ENCODE measurements at regions not wholly inside any gene's neighbourhood (a gene's known extent, or its start where the extent isn't known, plus 50 kb on each side); places are given as distances from the start of the nearest gene placed in this dataset.
"Not testable (repeated sequence)": the region's sequence is repeated elsewhere in the genome, so short reads cannot be mapped to it uniquely, and the experiment has no call there.

GRCh38 chr10:86585037-86585929, 63.7 kb upstream of the WAPL start:
- H3K9me2 ChIP-seq (ENCODE audit: insufficient read depth): no peaks in the 10 kb centered on the region
- peak overlapping the region; percentile 42 for H3K4me2 ChIP-seq (ENCODE audit: low read length)
- no peaks in the 10 kb centered on the region for H3K9me3 ChIP-seq (ENCODE audit: control insufficient read depth in 1 of 2, insufficient read depth in 1 of 2, low read depth in 1 of 2, low read length in 2 of 2)
- peaks cover 6 to 8% of the 10 kb centered on the region in 2 experiments; a peak in 3 of 4 replicates for H3K4me1 ChIP-seq (ENCODE audit: control insufficient read depth in 1 of 2, insufficient read depth in 2 of 2, low read length in 2 of 2)
- peak overlapping the region; percentile 77 for H2AFZ ChIP-seq (ENCODE audit: low read depth, low read length, poor library complexity, severe bottlenecking)
- no peaks in the 10 kb centered on the region for H3K36me3 ChIP-seq (ENCODE audit: control insufficient read depth in 1 of 2, insufficient read depth in 2 of 2, low read length in 2 of 2)
- no TSS peak for BruUV-seq (replicated peaks)
- H4K20me1 ChIP-seq (ENCODE audit: insufficient read depth): no peaks in the 10 kb centered on the region
- TF ChIP-seq POLR2AphosphoS5 (IDR thresholded peaks at IDR 0.05; ENCODE audit: low read depth, low read length) (0 out of 2 replicates have a peak, but pooled peaks have one; percentile 23), RAD21 (IDR thresholded peaks at IDR 0.05; ENCODE audit: low read depth) (peak; percentile 97), CTCF (IDR thresholded peaks at IDR 0.05 in 2 of 3, conservative IDR thresholded peaks at IDR 0.05 in 1 of 3; ENCODE audit: borderline replicate concordance in 1 of 3, insufficient read depth in 1 of 3, low read depth in 2 of 3, low read length in 2 of 3) (peak; percentile 92 to 97 (median 95)), SP1 (IDR thresholded peaks at IDR 0.05; ENCODE audit: low read depth) (no peak)
- POLR2A ChIA-PET: no interaction called here
- RAD21 ChIA-PET (ENCODE audit: low non-redundant PET in 1 of 2, low total read pairs in 2 of 2, uncharacterized antibody in 2 of 2, unreplicated experiment in 2 of 2): interaction anchor here (0.6 to 2.2 kb wide), 4 partner anchors 87 to 238 kb away, joined by 3 to 16 read pairs (median 7); no protein-coding TSS in a partner anchor
- CTCF ChIA-PET: interaction anchor here (0.6 to 4.2 kb wide), 15 partner anchors 8 to 240 kb away, joined by 3 to 46 read pairs (median 4); no protein-coding TSS in a partner anchor
- DNase-seq (ENCODE audit: low read depth, low spot score) (peak; percentile 61), ATAC-seq (peak; percentile 94)
- no peak overlapping the region for H3K9ac ChIP-seq (ENCODE audit: low read length)
- no peak overlapping the region for H3K4me3 ChIP-seq (replicated peaks in 1 of 2; ENCODE audit: low read depth in 1 of 2, low read length in 2 of 2)
- H3K79me2 ChIP-seq (ENCODE audit: insufficient read depth, low read length): no peaks in the 10 kb centered on the region
- H3K27me3 ChIP-seq (ENCODE audit: insufficient read depth, low read length): no peaks in the 10 kb centered on the region
- intact Hi-C loops (cut with micrococcal nuclease): loop anchor here (1.0 to 5.0 kb wide), 3 partner anchors 62 to 323 kb away; no protein-coding TSS in a partner anchor
- no peak overlapping the region for H3K27ac ChIP-seq (ENCODE audit: low read depth, low read length)

- TF ChIP-seq JUND (IDR thresholded peaks at IDR 0.05) (no peak), EZH2 (IDR thresholded peaks at IDR 0.05) (no peak), EGR1 (IDR thresholded peaks at IDR 0.05; ENCODE audit: low read depth) (no peak), SIN3A (IDR thresholded peaks at IDR 0.05; ENCODE audit: low read depth) (no peak)
- Histone ChIP-seq H3K79me2 (ENCODE audit: insufficient read depth, low read length) (no peaks in the 10 kb centered on the region), H3K4me1 (ENCODE audit: control insufficient read depth in 1 of 2, insufficient read depth in 2 of 2, low read length in 2 of 2) (peaks cover 6 to 8% of the 10 kb centered on the region in 2 experiments; a peak in 3 of 4 replicates), H3K4me2 (ENCODE audit: low read length) (no peak overlapping the region), H3K27me3 (ENCODE audit: insufficient read depth, low read length) (no peaks in the 10 kb centered on the region), H3K9me3 (ENCODE audit: control insufficient read depth in 1 of 2, insufficient read depth in 1 of 2, low read depth in 1 of 2, low read length in 2 of 2) (no peaks in the 10 kb centered on the region), H2AFZ (ENCODE audit: low read depth, low read length, poor library complexity, severe bottlenecking) (no peak overlapping the region), H3K9me2 (ENCODE audit: insufficient read depth) (no peaks in the 10 kb centered on the region), H4K20me1 (ENCODE audit: insufficient read depth) (no peaks in the 10 kb centered on the region), H3K4me3 (replicated peaks in 1 of 2; ENCODE audit: low read depth in 1 of 2, low read length in 2 of 2) (no peak overlapping the region), H3K9ac (ENCODE audit: low read length) (no peak overlapping the region), H3K36me3 (ENCODE audit: control insufficient read depth in 1 of 2, insufficient read depth in 2 of 2, low read length in 2 of 2) (no peaks in the 10 kb centered on the region), H3K27ac (ENCODE audit: low read depth, low read length) (no peak overlapping the region)
- DNase-seq (ENCODE audit: low read depth, low spot score) (no peak), ATAC-seq (no peak)
- ChIA-PET RAD21 (ENCODE audit: low non-redundant PET in 1 of 2, low total read pairs in 2 of 2, uncharacterized antibody in 2 of 2, unreplicated experiment in 2 of 2) (interaction anchor here in 1 of 2 experiments (2.2 kb wide), 1 partner anchor 186 kb away, joined by 10 read pairs; no protein-coding TSS in a partner anchor), CTCF (no interaction called here), POLR2A (no interaction called here)
- intact Hi-C loops (cut with micrococcal nuclease): loop anchor here (5.0 kb wide), 1 partner anchor 324 kb away; no protein-coding TSS in a partner anchor
- no TSS peak for BruUV-seq (replicated peaks)
Measured at GRCh38 chr10:86586516-86586915, 64.9 kb upstream of the WAPL start.

- CTCF ChIA-PET: interaction anchor here (1.2 kb wide), 1 partner anchor 189 kb away, joined by 4 read pairs; no protein-coding TSS in a partner anchor
- H3K27ac ChIP-seq (ENCODE audit: low read depth, low read length); H3K9me3 ChIP-seq (ENCODE audit: control insufficient read depth in 1 of 2, insufficient read depth in 1 of 2, low read depth in 1 of 2, low read length in 2 of 2); H4K20me1 ChIP-seq (ENCODE audit: insufficient read depth); H3K36me3 ChIP-seq (ENCODE audit: control insufficient read depth in 1 of 2, insufficient read depth in 2 of 2, low read length in 2 of 2); BruUV-seq (replicated peaks); ATAC-seq; H3K4me2 ChIP-seq (ENCODE audit: low read length); H3K9me2 ChIP-seq (ENCODE audit: insufficient read depth); H3K4me3 ChIP-seq (replicated peaks in 1 of 2; ENCODE audit: low read depth in 1 of 2, low read length in 2 of 2); DNase-seq (ENCODE audit: low read depth, low spot score); H3K79me2 ChIP-seq (ENCODE audit: insufficient read depth, low read length); H3K9ac ChIP-seq (ENCODE audit: low read length); POLR2A ChIA-PET; RAD21 ChIA-PET (ENCODE audit: low non-redundant PET in 1 of 2, low total read pairs in 2 of 2, uncharacterized antibody in 2 of 2, unreplicated experiment in 2 of 2); H2AFZ ChIP-seq (ENCODE audit: low read depth, low read length, poor library complexity, severe bottlenecking); H3K27me3 ChIP-seq (ENCODE audit: insufficient read depth, low read length): not testable (repeated sequence)
- H3K4me1 ChIP-seq (ENCODE audit: control insufficient read depth in 1 of 2, insufficient read depth in 2 of 2, low read length in 2 of 2): peaks cover 6 to 16% of the 10 kb centered on the region in 2 experiments; a peak in 3 of 4 replicates
- intact Hi-C loops (cut with micrococcal nuclease): loop anchor here (5.0 kb wide), 1 partner anchor 326 kb away; no protein-coding TSS in a partner anchor
Measured at GRCh38 chr10:86588781-86589180, 65.6 kb upstream of the OPN4 start.

Measured in HCT116 (cell line).